Mucosa of descending colon (tissue), 3 donors: ENCODE measurements at regions not wholly inside any gene's neighbourhood (a gene's known extent, or its start where the extent isn't known, plus 50 kb on each side); places are given as distances from the start of the nearest gene placed in this dataset.
"Not testable (repeated sequence)": the region's sequence is repeated elsewhere in the genome, so short reads cannot be mapped to it uniquely, and the experiment has no call there.

ENCODE experiments used
- ATAC-seq: fragments of 200-7000 bp; cut with Tn5 transposase; one replicate; pipeline ENCODE4 v1.9.1; 2020; ENCODE audit warnings: mild to moderate bottlenecking, moderate library complexity
- DNase-seq, 3 donors: peaks; one replicate each; pipeline ENCODE4 v3.0.0-alpha.2; 2020
- H3K36me3 ChIP-seq: fragments of 200-600 bp; one replicate; pipeline ENCODE4 v1.8.0; 2021; ENCODE audit warnings: low read depth, mild to moderate bottlenecking
- H3K4me1 ChIP-seq: fragments of 200-600 bp; one replicate; pipeline ENCODE4 v1.8.0; 2021; ENCODE audit warnings: low read depth, mild to moderate bottlenecking
- H3K4me3 ChIP-seq: fragments of 200-600 bp; one replicate; pipeline ENCODE4 v1.8.0; 2021; ENCODE audit warnings: mild to moderate bottlenecking
- H3K9me3 ChIP-seq: fragments of 200-600 bp; one replicate; pipeline ENCODE4 v1.8.0; 2021; ENCODE audit warnings: mild to moderate bottlenecking
- CTCF ChIP-seq: fragments of 200-600 bp; IDR thresholded peaks from one replicate; pipeline ENCODE4 v1.8.0; 2022; ENCODE audit warnings: antibody characterized with exemption, mild to moderate bottlenecking
- intact Hi-C, 2 donors: fragments of 100-400 bp; cut with DNase I in 1 of 2; cut with micrococcal nuclease in 1 of 2; formaldehyde crosslinking; loops; one replicate each; pipeline versions ENCODE4 v1.11.0 to v1.11.1; 2022; cut with DNase I, micrococcal nuclease
- donor health status: DM: no; HTN: no; CAD: no; lungs with moderate emphysema.
- donor health status: DM: no; HTN: no; CAD: no.
- donor health status: DM: no; HTN: yes; CAD: no.

- H3K4me1 ChIP-seq = no peaks in the 10 kb centered on the region
- no peak for DNase-seq
- TF ChIP-seq CTCF = no peak
- H3K9me3 ChIP-seq = no peaks in the 10 kb centered on the region
- no peaks in the 10 kb centered on the region for H3K36me3 ChIP-seq
- H3K4me3 ChIP-seq = no peak overlapping the region
- intact Hi-C loops = no loop called here
- ATAC-seq = no peak
Observed at GRCh38 chr2:53610260-53610659, 157.3 kb upstream of the CHAC2 start.

GRCh38 chr2:53609551-53609950, 158.1 kb upstream of the CHAC2 start:
- no peak for ATAC-seq

GRCh38 chr2:53608293-53608692, 159.3 kb upstream of the CHAC2 start:
- intact Hi-C loops = no loop called here
- no peak for TF ChIP-seq CTCF
- DNase-seq = no peak
- no peak for ATAC-seq
- H3K9me3 ChIP-seq = no peaks in the 10 kb centered on the region
- no peak overlapping the region for H3K4me3 ChIP-seq
- no peaks in the 10 kb centered on the region for H3K4me1 ChIP-seq
- no peaks in the 10 kb centered on the region for H3K36me3 ChIP-seq

More at GRCh38 chr2:53609551-53609950, 158.1 kb upstream of the CHAC2 start:
- no peak for TF ChIP-seq CTCF
- Histone ChIP-seq H3K4me3 (no peak overlapping the region), H3K9me3 (no peaks in the 10 kb centered on the region), H3K4me1 (no peaks in the 10 kb centered on the region), H3K36me3 (no peaks in the 10 kb centered on the region)
- DNase-seq = no peak
- intact Hi-C loops = no loop called here

- H3K9me3 ChIP-seq = no peaks in the 10 kb centered on the region
- no peaks in the 10 kb centered on the region for H3K36me3 ChIP-seq
- H3K4me3 ChIP-seq = no peak overlapping the region
- no peak for TF ChIP-seq CTCF
- intact Hi-C loops = no loop called here
- ATAC-seq = no peak
- DNase-seq = no peak
- H3K4me1 ChIP-seq = no peaks in the 10 kb centered on the region
Observed at GRCh38 chr2:53600815-53601214, 166.8 kb upstream of the CHAC2 start.

GRCh38 chr2:53586733-53587612, 180.6 kb upstream of the CHAC2 start:
- H3K4me1 ChIP-seq, intact Hi-C loops, H3K4me3 ChIP-seq, H3K36me3 ChIP-seq, H3K9me3 ChIP-seq, DNase-seq, ATAC-seq: not testable (repeated sequence)

- Histone ChIP-seq H3K4me3 (no peak overlapping the region), H3K4me1 (no peaks in the 10 kb centered on the region), H3K36me3 (no peaks in the 10 kb centered on the region), H3K9me3 (no peaks in the 10 kb centered on the region)
- ATAC-seq (no peak), DNase-seq (no peak)
- intact Hi-C loops = no loop called here
- no peak for TF ChIP-seq CTCF
Observed at GRCh38 chr2:53584986-53585385, 182.6 kb upstream of the CHAC2 start.
